SK-N-SH (cell line): ENCODE measurements at regions not wholly inside any gene's neighbourhood (a gene's known extent, or its start where the extent isn't known, plus 50 kb on each side); places are given as distances from the start of the nearest gene placed in this dataset.

Source experiments
- CTCF ChIA-PET: fragments of 300-600, 350-600 bp; formaldehyde crosslinking; extraction: SDS; loops from one replicate; lab custom pipeline; 2021; lab: Yijun Ruan, JAX
- POLR2A ChIA-PET: fragments of 350-600 bp; sonication (Branson Sonifier 250); formaldehyde crosslinking; extraction: SDS; loops from one replicate; lab custom pipeline; 2020; ENCODE audit warnings: antibody characterized with exemption, inconsistent platforms; lab: Yijun Ruan, JAX
- DNase-seq: peaks from one replicate; pipeline ENCODE4 v3.0.0; 2012
- H2AFZ ChIP-seq: fragments of 200-600 bp; sonication (generic); 2 replicates; pipeline ENCODE4 v1.8.1; 2016; ENCODE audit warnings: antibody characterized with exemption, mild to moderate bottlenecking, low read depth
- H3F3A ChIP-seq: fragments of 200-600 bp; sonication (generic); replicated peaks from 2 replicates; pipeline ENCODE3; 2016; ENCODE audit warnings: antibody characterized with exemption, mild to moderate bottlenecking; ENCODE audit not compliant: insufficient read depth
- H3K27ac ChIP-seq, 2 experiments: fragments of 200-500 bp in 1 of 2; fragments of 200-600 bp in 1 of 2; sonication (Bioruptor generic) in 1 of 2; sonication (generic), shearing (Covaris generic) in 1 of 2; 2 replicates each; pipeline versions ENCODE4 v1.5.1 to v1.6.1; 2014 to 2016; ENCODE audit warnings: low read depth in 2 of 2, inconsistent platforms in 1 of 2, low read length in 1 of 2, mild to moderate bottlenecking in 1 of 2, mixed read lengths in 1 of 2
- H3K27me3 ChIP-seq: fragments of 200-600 bp; sonication (generic), shearing (Covaris generic); 2 replicates; pipeline ENCODE4 v1.6.1; 2016; ENCODE audit warnings: mixed run types; ENCODE audit not compliant: insufficient read depth
- H3K36me3 ChIP-seq, 2 experiments: fragments of 200-500 bp in 1 of 2; fragments of 200-600 bp in 1 of 2; sonication (Bioruptor generic) in 1 of 2; sonication (generic) in 1 of 2; replicated peaks in 1 of 2; 2 replicates each; pipeline versions ENCODE3 to v1.5.1; 2014 to 2016; ENCODE audit warnings: low read length in 1 of 2, mild to moderate bottlenecking in 1 of 2; ENCODE audit not compliant: insufficient read depth in 2 of 2, control insufficient read depth in 1 of 2
- H3K4me1 ChIP-seq, 2 experiments: fragments of 200-500 bp in 1 of 2; fragments of 200-600 bp in 1 of 2; sonication (Bioruptor generic) in 1 of 2; sonication (generic), shearing (Covaris generic) in 1 of 2; 2 replicates each; pipeline versions ENCODE4 v1.5.1 to v1.6.1; 2014 to 2016; ENCODE audit warnings: low read depth in 1 of 2, low read length in 1 of 2, mixed run types in 1 of 2; ENCODE audit not compliant: insufficient read depth in 2 of 2, control insufficient read depth in 1 of 2
- H3K4me2 ChIP-seq: fragments of 200-600 bp; sonication (generic), shearing (Covaris generic); 2 replicates; pipeline ENCODE4 v1.6.1; 2017; ENCODE audit warnings: mixed run types
- H3K4me3 ChIP-seq, 2 experiments: fragments of 200-500 bp in 1 of 2; fragments of 200-600 bp in 1 of 2; sonication (Bioruptor generic) in 1 of 2; sonication (generic), shearing (Covaris generic) in 1 of 2; 2 replicates each; pipeline versions ENCODE4 v1.5.1 to v1.8.1; 2014 to 2016; ENCODE audit warnings: low read depth in 2 of 2, inconsistent platforms in 1 of 2, low read length in 1 of 2, mild to moderate bottlenecking in 1 of 2, mixed read lengths in 1 of 2, moderate library complexity in 1 of 2
- H3K79me2 ChIP-seq: fragments of 200-600 bp; sonication (generic); 2 replicates; pipeline ENCODE4 v1.8.1; 2017; ENCODE audit warnings: mild to moderate bottlenecking; ENCODE audit not compliant: insufficient read depth
- H3K9ac ChIP-seq: fragments of 200-600 bp; sonication (generic); 2 replicates; pipeline ENCODE4 v1.6.1; 2017; ENCODE audit warnings: mixed run types
- H3K9me2 ChIP-seq: fragments of 200-600 bp; sonication (generic); 2 replicates; pipeline ENCODE4 v1.6.1; 2017; ENCODE audit warnings: mixed run types
- H3K9me3 ChIP-seq: fragments of 200-600 bp; sonication (generic); 2 replicates; pipeline ENCODE4 v1.6.1; 2017; ENCODE audit warnings: mixed run types, mild to moderate bottlenecking, moderate library complexity
- H4K20me1 ChIP-seq: fragments of 200-600 bp; sonication (generic); 2 replicates; pipeline ENCODE4 v1.6.1; 2017; ENCODE audit warnings: mild to moderate bottlenecking, mixed run types; ENCODE audit not compliant: insufficient read depth
- EP300 ChIP-seq, 2 experiments: IDR thresholded peaks; 2 replicates each; pipeline versions ENCODE4 v1.4.0 to v1.6.1; 2012; ENCODE audit warnings: borderline replicate concordance in 1 of 2, low read depth in 1 of 2, low read length in 1 of 2
- EZH2phosphoT487 ChIP-seq: fragments of 200-600 bp; sonication (generic); IDR thresholded peaks from 2 replicates; pipeline ENCODE4 v1.6.1; 2017; ENCODE audit warnings: low read depth, mixed run types, mild to moderate bottlenecking, antibody characterized with exemption, moderate library complexity, borderline replicate concordance
- FOXJ3 ChIP-seq: sonication (generic); formaldehyde crosslinking; IDR thresholded peaks from 2 replicates; pipeline ENCODE4 v1.5.1; 2020; ENCODE audit warnings: mild to moderate bottlenecking, missing genetic modification reagents
- FOXM1 ChIP-seq: IDR thresholded peaks from 2 replicates; pipeline ENCODE4 v1.4.0; 2012; ENCODE audit warnings: low read depth, mild to moderate bottlenecking
- GATA2 ChIP-seq: sonication (generic); formaldehyde crosslinking; IDR thresholded peaks from 2 replicates; pipeline ENCODE4 v1.5.0; 2020; ENCODE audit warnings: mild to moderate bottlenecking, missing genetic modification reagents
- MEF2A ChIP-seq: IDR thresholded peaks from 2 replicates; pipeline ENCODE4 v1.4.0; 2012; ENCODE audit warnings: low read depth, borderline replicate concordance
- MXI1 ChIP-seq: IDR thresholded peaks from 2 replicates; pipeline ENCODE4 v1.6.1; 2012; ENCODE audit warnings: mild to moderate bottlenecking, low read depth, low read length, improper control_type of control experiment
- NFIC ChIP-seq: IDR thresholded peaks from 2 replicates; pipeline ENCODE4 v1.4.0; 2012; ENCODE audit warnings: borderline replicate concordance
- NRF1 ChIP-seq: IDR thresholded peaks from 2 replicates; pipeline ENCODE4 v1.6.1; 2012; ENCODE audit warnings: low read depth, mild to moderate bottlenecking, low read length
- RCOR1 ChIP-seq: fragments of 150-350 bp; IDR thresholded peaks from 2 replicates; pipeline ENCODE4 v1.6.1; 2017; ENCODE audit warnings: antibody characterized with exemption, low read length
- RFX5 ChIP-seq: IDR thresholded peaks from 2 replicates; pipeline ENCODE4 v1.6.1; 2012; ENCODE audit warnings: mild to moderate bottlenecking, improper control_type of control experiment, low read length
- RXRA ChIP-seq: IDR thresholded peaks from 2 replicates; pipeline ENCODE4 v1.4.0; 2012; ENCODE audit warnings: low read depth, mild to moderate bottlenecking, borderline replicate concordance
- SIN3A ChIP-seq: IDR thresholded peaks from 2 replicates; pipeline ENCODE4 v1.6.1; 2012; ENCODE audit warnings: low read depth, mild to moderate bottlenecking, low read length, moderate library complexity, borderline replicate concordance
- SMC3 ChIP-seq: IDR thresholded peaks from 2 replicates; pipeline ENCODE4 v1.6.1; 2012; ENCODE audit warnings: low read depth, low read length, improper control_type of control experiment
- TAF1 ChIP-seq: IDR thresholded peaks from 2 replicates; pipeline ENCODE4 v1.6.1; 2012; ENCODE audit warnings: low read depth, mild to moderate bottlenecking, low read length, moderate library complexity, borderline replicate concordance
- TEAD4 ChIP-seq: IDR thresholded peaks from 2 replicates; pipeline ENCODE4 v1.4.0; 2012; ENCODE audit warnings: mild to moderate bottlenecking, borderline replicate concordance; ENCODE audit not compliant: insufficient read depth
- YY1 ChIP-seq: IDR thresholded peaks from 2 replicates; pipeline ENCODE4 v1.4.0; 2012; ENCODE audit warnings: low read depth, mild to moderate bottlenecking
- WGBS: methylation state at CpG from one replicate; pipeline ENCODE4 v1.1.6; 2017; ENCODE audit warnings: low lambda C conversion rate; 5-methylcytosine and 5-hydroxymethylcytosine counted together
- TF ChIP-seq, protein P1 (sequence below): IDR thresholded peaks from 2 replicates; pipeline ENCODE4 v1.4.0; 2012; ENCODE audit warnings: low read depth
- TF ChIP-seq, protein P2 (sequence below): IDR thresholded peaks from 2 replicates; pipeline ENCODE4; 2012
- TF ChIP-seq, protein P3 (sequence below): IDR thresholded peaks from 2 replicates; pipeline ENCODE4 v1.6.1; 2012; ENCODE audit warnings: mild to moderate bottlenecking, low read depth, low read length, moderate library complexity

DNA sequence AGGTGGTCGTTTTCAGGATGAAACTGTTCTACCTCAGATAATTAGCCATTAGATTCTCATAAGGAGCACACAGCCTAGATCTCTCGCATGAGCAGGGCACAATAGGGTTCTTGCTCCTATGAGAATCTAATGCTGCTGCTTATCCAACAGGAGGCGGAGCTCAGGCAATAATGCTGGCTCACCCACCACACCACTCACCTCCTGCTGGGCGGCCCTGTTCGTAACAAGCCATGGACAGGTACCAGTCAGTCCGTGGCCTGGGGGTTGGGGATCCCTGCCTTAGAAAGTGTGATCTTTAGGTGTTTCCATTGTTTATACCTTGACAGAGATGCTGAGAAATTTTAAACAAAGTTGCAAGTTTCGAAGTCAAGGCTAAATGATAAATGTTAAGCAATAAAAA is 344.6 kb upstream of the HTR2A start:
- POLR2A ChIA-PET = no interaction called here
- Histone ChIP-seq H3K9ac (no peak overlapping the region), H3K27ac (no peak overlapping the region), H3F3A (no peaks in the 10 kb centered on the region), H2AFZ (no peak overlapping the region), H3K4me2 (no peak overlapping the region), H3K9me3 (no peaks in the 10 kb centered on the region), H3K27me3 (no peaks in the 10 kb centered on the region), H4K20me1 (no peaks in the 10 kb centered on the region), H3K4me3 (no peak overlapping the region), H3K4me1 (no peaks in the 10 kb centered on the region), H3K9me2 (no peaks in the 10 kb centered on the region), H3K36me3 (no peaks in the 10 kb centered on the region), H3K79me2 (no peaks in the 10 kb centered on the region)
- CTCF ChIA-PET = no interaction called here
- 48% methylated on average over 7 of the region's 7 CpGs for WGBS
- no peak for DNase-seq
- TF ChIP-seq TAF1 = no peak
- TF ChIP-seq TEAD4 = no peak
- TF ChIP-seq, protein P1, sequence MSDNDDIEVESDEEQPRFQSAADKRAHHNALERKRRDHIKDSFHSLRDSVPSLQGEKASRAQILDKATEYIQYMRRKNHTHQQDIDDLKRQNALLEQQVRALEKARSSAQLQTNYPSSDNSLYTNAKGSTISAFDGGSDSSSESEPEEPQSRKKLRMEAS = no peak
- TF ChIP-seq YY1 = no peak
- TF ChIP-seq MEF2A = no peak
- no peak for TF ChIP-seq NFIC
- TF ChIP-seq RXRA = no peak
- TF ChIP-seq NRF1 = no peak
- no peak for TF ChIP-seq EZH2phosphoT487
- TF ChIP-seq FOXJ3 (CRISPR knock-in tag) = no peak

DNA sequence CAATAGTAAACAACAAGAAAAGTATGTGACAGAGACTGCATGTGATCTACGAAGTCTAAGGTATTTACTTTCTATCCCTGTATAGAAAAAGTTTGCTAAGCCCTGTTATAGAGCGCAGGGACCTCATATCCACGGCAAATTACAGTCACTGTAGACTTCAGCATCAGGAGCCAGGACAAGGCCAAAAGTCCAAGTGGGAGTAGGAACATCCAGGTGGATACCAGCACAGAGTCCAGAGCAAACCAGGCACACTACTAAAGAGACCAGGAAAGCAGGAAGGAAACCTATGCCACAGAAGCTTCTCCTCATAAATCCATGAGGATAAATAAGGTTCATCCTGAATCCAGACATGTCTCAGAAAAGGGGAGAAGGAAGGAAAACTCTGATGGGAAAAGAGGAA is 342.2 kb upstream of the HTR2A start:
- Histone ChIP-seq H3K9me2 (no peaks in the 10 kb centered on the region), H3K4me2 (no peak overlapping the region), H3F3A (no peaks in the 10 kb centered on the region), H3K27me3 (no peaks in the 10 kb centered on the region), H3K36me3 (no peaks in the 10 kb centered on the region), H4K20me1 (no peaks in the 10 kb centered on the region), H3K79me2 (no peaks in the 10 kb centered on the region), H3K4me3 (no peak overlapping the region), H3K9ac (no peak overlapping the region), H3K27ac (no peak overlapping the region), H3K9me3 (no peaks in the 10 kb centered on the region), H3K4me1 (no peaks in the 10 kb centered on the region), H2AFZ (no peak overlapping the region)
- CTCF ChIA-PET = no interaction called here
- 67% methylated on average over 3 of the region's 3 CpGs for WGBS
- POLR2A ChIA-PET = no interaction called here
- DNase-seq = no peak
- TF ChIP-seq NRF1 (no peak), RXRA (no peak)

DNA sequence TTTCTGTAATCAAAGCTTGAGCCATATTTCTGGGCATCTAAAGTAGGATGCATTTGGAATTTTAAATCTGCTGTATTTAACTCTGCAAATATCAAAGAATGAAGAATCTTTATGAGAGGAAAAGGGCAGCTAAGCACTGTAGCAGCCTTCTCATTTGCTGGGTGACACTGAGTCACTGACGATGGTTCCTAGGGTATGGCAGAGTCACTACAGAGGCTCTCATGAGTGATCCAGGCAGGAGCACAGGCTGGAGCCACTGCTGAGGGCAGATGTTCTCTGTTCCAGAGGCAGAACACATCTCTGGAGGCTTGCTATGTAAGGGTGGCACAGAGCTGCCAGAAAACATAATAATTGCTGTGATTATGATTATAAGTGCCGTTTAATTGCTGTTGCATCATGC is 340.7 kb upstream of the HTR2A start:
- CTCF ChIA-PET = no interaction called here
- no peak for TF ChIP-seq MEF2A
- TF ChIP-seq, protein P2, sequence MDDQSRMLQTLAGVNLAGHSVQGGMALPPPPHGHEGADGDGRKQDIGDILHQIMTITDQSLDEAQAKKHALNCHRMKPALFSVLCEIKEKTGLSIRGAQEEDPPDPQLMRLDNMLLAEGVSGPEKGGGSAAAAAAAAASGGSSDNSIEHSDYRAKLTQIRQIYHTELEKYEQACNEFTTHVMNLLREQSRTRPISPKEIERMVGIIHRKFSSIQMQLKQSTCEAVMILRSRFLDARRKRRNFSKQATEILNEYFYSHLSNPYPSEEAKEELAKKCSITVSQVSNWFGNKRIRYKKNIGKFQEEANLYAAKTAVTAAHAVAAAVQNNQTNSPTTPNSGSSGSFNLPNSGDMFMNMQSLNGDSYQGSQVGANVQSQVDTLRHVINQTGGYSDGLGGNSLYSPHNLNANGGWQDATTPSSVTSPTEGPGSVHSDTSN = no peak
- TF ChIP-seq, protein P3, sequence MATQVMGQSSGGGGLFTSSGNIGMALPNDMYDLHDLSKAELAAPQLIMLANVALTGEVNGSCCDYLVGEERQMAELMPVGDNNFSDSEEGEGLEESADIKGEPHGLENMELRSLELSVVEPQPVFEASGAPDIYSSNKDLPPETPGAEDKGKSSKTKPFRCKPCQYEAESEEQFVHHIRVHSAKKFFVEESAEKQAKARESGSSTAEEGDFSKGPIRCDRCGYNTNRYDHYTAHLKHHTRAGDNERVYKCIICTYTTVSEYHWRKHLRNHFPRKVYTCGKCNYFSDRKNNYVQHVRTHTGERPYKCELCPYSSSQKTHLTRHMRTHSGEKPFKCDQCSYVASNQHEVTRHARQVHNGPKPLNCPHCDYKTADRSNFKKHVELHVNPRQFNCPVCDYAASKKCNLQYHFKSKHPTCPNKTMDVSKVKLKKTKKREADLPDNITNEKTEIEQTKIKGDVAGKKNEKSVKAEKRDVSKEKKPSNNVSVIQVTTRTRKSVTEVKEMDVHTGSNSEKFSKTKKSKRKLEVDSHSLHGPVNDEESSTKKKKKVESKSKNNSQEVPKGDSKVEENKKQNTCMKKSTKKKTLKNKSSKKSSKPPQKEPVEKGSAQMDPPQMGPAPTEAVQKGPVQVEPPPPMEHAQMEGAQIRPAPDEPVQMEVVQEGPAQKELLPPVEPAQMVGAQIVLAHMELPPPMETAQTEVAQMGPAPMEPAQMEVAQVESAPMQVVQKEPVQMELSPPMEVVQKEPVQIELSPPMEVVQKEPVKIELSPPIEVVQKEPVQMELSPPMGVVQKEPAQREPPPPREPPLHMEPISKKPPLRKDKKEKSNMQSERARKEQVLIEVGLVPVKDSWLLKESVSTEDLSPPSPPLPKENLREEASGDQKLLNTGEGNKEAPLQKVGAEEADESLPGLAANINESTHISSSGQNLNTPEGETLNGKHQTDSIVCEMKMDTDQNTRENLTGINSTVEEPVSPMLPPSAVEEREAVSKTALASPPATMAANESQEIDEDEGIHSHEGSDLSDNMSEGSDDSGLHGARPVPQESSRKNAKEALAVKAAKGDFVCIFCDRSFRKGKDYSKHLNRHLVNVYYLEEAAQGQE = no peak
- no peak for TF ChIP-seq SMC3
- no peak for TF ChIP-seq SIN3A
- TF ChIP-seq FOXM1 = no peak
- no peak for TF ChIP-seq FOXJ3 (CRISPR knock-in tag)
- TF ChIP-seq RFX5 = no peak
- TF ChIP-seq NFIC = no peak
- no peak for TF ChIP-seq EP300 (IDR thresholded peaks at IDR 0.05; ENCODE audit: borderline replicate concordance in 1 of 2, low read depth in 1 of 2, low read length in 1 of 2)
- TF ChIP-seq RCOR1 = no peak
- no peak for TF ChIP-seq GATA2 (CRISPR knock-in tag)
- no peak for TF ChIP-seq MXI1

More for the DNA sequence above, 340.7 kb upstream of the HTR2A start:
- no peak for DNase-seq
- Histone ChIP-seq H3K9me2 (no peaks in the 10 kb centered on the region), H3K27me3 (no peaks in the 10 kb centered on the region), H3K9ac (no peak overlapping the region), H4K20me1 (no peaks in the 10 kb centered on the region), H2AFZ (no peak overlapping the region), H3K27ac (no peak overlapping the region), H3K4me2 (no peak overlapping the region), H3F3A (no peaks in the 10 kb centered on the region), H3K9me3 (no peaks in the 10 kb centered on the region), H3K79me2 (no peaks in the 10 kb centered on the region), H3K4me3 (no peak overlapping the region), H3K4me1 (no peaks in the 10 kb centered on the region), H3K36me3 (no peaks in the 10 kb centered on the region)
- POLR2A ChIA-PET = interaction anchor here (0.7 kb wide), 1 partner anchor 22 kb away, joined by 3 read pairs; no protein-coding TSS in a partner anchor
- WGBS = 28% methylated on average over 2 of the region's 2 CpGs
